Colonic mucosa (tissue), 4 donors: ENCODE measurements at regions not wholly inside any gene's neighbourhood (a gene's known extent, or its start where the extent isn't known, plus 50 kb on each side); places are given as distances from the start of the nearest gene placed in this dataset.

Experiments
- DNase-seq: peaks from one replicate; pipeline ENCODE4 v3.0.0-alpha.2; 2020
- H3K27ac ChIP-seq: fragments of 200-600 bp; one replicate; pipeline ENCODE4 v1.8.0; 2021
- H3K27me3 ChIP-seq: fragments of 200-600 bp; one replicate; pipeline ENCODE4 v1.8.0; 2021
- H3K36me3 ChIP-seq: fragments of 200-600 bp; one replicate; pipeline ENCODE4 v1.8.0; 2021
- H3K4me1 ChIP-seq: fragments of 200-600 bp; one replicate; pipeline ENCODE4 v1.8.0; 2021; ENCODE audit warnings: mild to moderate bottlenecking
- H3K4me3 ChIP-seq: fragments of 200-600 bp; one replicate; pipeline ENCODE4 v1.8.0; 2021
- H3K9ac ChIP-seq, 2 donors: one replicate each; pipeline ENCODE4 v1.7.0; 2013; ENCODE audit warnings: control low read depth in 2 of 2, low read depth in 2 of 2, low read length in 2 of 2
- H3K9me3 ChIP-seq: fragments of 200-600 bp; one replicate; pipeline ENCODE4 v1.8.0; 2021
- intact Hi-C: fragments of 100-400 bp; cut with DNase I; formaldehyde crosslinking; loops from one replicate; pipeline ENCODE4 v1.14.1; 2022
- TF ChIP-seq, protein P1 (sequence below): fragments of 200-600 bp; IDR thresholded peaks from one replicate; pipeline ENCODE4 v1.8.0; 2022; ENCODE audit warnings: antibody characterized with exemption, mild to moderate bottlenecking
- donor health status: healthy.
- donor health status: DM: no; HTN: no; CAD: no.
- donor health status: DM: no; HTN: no; CAD: no.

DNA sequence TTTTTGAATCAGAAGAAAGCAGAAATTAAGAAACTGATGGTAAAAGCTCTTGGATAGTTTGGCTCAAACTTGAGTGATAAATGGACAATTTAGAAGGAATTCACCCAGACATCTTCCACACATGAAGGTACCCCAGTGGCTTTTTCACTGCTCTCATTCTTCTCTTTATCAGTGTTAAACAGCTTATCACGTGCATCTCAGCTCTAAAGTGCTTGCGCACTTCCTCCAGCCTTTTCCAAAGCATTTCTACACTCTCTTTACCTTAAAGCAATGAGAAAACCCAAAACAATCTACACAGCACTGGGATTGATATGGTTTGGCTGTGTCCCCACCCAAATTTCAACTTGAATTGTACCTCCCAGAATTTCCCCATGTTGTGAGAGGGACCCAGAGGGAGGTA lies 509.1 kb upstream of the FAT1 start:
- Histone ChIP-seq H3K9me3 (no peaks in the 10 kb centered on the region), H3K36me3 (no peaks in the 10 kb centered on the region), H3K9ac (no peak overlapping the region), H3K27me3 (no peaks in the 10 kb centered on the region), H3K4me3 (no peak overlapping the region), H3K4me1 (no peaks in the 10 kb centered on the region), H3K27ac (no peak overlapping the region)
- no peak for DNase-seq
- TF ChIP-seq, protein P1, sequence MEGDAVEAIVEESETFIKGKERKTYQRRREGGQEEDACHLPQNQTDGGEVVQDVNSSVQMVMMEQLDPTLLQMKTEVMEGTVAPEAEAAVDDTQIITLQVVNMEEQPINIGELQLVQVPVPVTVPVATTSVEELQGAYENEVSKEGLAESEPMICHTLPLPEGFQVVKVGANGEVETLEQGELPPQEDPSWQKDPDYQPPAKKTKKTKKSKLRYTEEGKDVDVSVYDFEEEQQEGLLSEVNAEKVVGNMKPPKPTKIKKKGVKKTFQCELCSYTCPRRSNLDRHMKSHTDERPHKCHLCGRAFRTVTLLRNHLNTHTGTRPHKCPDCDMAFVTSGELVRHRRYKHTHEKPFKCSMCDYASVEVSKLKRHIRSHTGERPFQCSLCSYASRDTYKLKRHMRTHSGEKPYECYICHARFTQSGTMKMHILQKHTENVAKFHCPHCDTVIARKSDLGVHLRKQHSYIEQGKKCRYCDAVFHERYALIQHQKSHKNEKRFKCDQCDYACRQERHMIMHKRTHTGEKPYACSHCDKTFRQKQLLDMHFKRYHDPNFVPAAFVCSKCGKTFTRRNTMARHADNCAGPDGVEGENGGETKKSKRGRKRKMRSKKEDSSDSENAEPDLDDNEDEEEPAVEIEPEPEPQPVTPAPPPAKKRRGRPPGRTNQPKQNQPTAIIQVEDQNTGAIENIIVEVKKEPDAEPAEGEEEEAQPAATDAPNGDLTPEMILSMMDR = no peak
- intact Hi-C loops = no loop called here

DNA sequence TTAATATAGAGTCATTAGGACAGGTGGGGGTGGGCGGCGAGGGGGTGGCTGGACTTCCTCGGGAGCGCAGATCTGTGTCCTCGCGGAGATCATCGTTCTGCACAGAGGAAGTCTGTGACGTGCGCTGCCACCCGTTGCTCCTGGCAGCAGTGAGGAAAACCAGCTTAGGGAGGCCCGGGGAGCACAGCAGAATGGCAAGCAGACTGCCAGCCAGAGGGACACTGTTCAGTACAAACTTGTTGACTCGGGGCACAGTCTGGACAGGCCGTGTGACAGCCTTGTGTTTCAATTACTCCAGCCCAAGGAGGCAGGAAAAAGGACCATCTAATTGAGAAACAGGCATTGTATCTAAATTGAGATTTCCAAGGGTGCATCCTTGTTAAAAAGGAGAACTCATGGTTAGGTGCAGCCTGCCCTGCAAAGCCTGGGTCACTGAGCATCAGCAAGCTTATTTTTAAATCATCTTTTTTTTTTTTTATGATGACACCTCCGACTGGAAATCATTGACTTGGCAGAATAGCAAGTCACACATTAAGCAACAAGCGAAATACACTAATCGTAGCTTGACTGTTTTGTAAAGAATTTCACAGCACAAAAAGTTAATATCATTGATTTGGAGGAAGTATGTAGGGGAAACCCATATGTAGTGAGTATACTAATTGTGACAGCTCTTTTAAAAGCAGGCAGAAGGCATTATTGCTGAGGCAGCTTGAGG lies 512.0 kb upstream of the FAT1 start:
- Histone ChIP-seq H3K4me1 (no peaks in the 10 kb centered on the region), H3K9ac (no peak overlapping the region), H3K36me3 (no peaks in the 10 kb centered on the region), H3K27me3 (no peaks in the 10 kb centered on the region), H3K4me3 (no peak overlapping the region), H3K27ac (no peak overlapping the region), H3K9me3 (no peaks in the 10 kb centered on the region)
- intact Hi-C loops = no loop called here
- DNase-seq = no peak
- TF ChIP-seq, protein P1 = no peak

DNA sequence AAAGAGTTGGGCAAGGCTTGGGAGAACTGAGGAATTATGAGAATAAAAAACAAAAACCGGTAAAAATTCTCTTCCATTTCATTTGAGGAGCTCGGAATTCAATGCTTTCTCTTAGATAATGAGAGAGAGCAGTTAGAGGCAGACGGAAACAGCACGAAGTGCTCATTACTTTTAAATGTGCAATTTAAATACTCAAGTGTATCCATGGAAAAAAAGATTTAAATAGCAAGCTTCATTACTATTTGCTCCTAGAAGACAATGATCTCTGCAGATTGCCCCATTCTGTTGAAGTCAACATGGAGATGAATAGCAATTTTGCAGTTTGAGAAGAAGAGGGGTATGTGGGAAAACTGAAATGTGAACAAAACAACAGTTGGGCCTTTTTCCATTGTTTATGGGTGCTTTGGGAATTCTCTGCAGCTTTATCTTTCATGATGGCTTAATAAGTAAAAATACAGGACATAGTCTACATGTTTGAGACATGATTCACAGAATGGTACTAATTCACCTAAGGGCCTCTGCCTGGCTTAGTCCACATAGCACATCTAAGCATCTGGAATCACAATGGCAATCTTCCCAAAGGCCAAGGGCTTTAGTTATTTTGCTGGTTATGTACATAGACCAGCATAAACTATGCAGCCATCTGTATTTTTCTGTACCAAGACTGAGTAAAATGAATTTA lies 512.7 kb upstream of the FAT1 start:
- DNase-seq = no peak
- H3K4me1 ChIP-seq = no peaks in the 10 kb centered on the region
- H3K9ac ChIP-seq = no peak overlapping the region
- no peak overlapping the region for H3K27ac ChIP-seq
- no peak overlapping the region for H3K4me3 ChIP-seq
- no peaks in the 10 kb centered on the region for H3K27me3 ChIP-seq
- TF ChIP-seq, protein P1 = no peak
- H3K36me3 ChIP-seq = no peaks in the 10 kb centered on the region
- H3K9me3 ChIP-seq = no peaks in the 10 kb centered on the region
- intact Hi-C loops = no loop called here

DNA sequence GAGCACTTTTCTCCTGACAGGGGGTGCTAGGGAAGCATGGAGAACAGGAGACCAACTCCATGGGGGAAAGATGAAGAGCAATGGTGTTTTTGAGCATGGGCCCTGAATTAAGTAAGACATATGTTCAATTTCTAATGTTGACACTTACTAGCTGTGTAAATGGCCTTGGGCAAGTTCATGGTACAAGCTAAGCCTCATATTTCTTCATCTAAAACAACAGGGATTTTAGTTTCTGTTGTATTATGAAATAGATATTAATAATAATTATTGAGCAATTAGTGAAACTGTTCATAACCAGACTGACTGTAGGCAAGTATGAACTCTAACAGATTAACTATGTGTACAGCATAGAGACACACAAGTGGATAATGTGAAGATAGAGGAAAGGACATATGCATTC lies 515.0 kb upstream of the FAT1 start:
- TF ChIP-seq, protein P1 = no peak
- intact Hi-C loops = no loop called here
- Histone ChIP-seq H3K36me3 (no peaks in the 10 kb centered on the region), H3K4me3 (no peak overlapping the region), H3K9ac (no peak overlapping the region), H3K27me3 (no peaks in the 10 kb centered on the region), H3K27ac (no peak overlapping the region), H3K4me1 (no peaks in the 10 kb centered on the region), H3K9me3 (no peaks in the 10 kb centered on the region)
- no peak for DNase-seq

DNA sequence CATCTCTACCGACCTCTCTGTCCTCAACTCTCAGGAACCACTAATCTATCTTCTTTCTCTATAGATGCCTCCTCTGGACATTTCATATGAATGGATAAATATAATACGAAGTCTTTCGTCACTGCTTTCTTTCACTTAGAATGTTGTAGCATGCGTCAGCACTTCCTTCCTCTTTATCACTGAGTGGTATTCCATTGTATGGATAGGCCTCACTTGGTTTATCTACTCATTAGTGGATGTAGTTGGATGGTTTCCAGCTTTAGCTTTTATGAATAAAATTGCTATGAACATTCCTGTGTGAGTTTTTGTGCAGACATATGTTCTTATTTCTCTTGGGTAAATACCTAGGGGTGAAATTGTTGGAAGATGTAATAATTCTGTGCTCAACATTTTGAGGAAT lies 528.2 kb upstream of the FAT1 start:
- TF ChIP-seq, protein P1 = no peak
- Histone ChIP-seq H3K27ac (no peak overlapping the region), H3K9ac (no peak overlapping the region), H3K36me3 (no peaks in the 10 kb centered on the region), H3K9me3 (no peaks in the 10 kb centered on the region), H3K4me1 (no peaks in the 10 kb centered on the region), H3K4me3 (no peak overlapping the region), H3K27me3 (no peaks in the 10 kb centered on the region)
- DNase-seq = no peak
- intact Hi-C loops = no loop called here
